ENCODE measurements at regions not wholly inside any gene's neighbourhood (a gene's known extent, or its start where the extent isn't known, plus 50 kb on each side); places are given as distances from the start of the nearest gene placed in this dataset.

GRCh38 chr14:87111126-87111525 is 881.9 kb downstream of the GALC start:
- ATAC-seq (no peak), FAIRE-seq (no peak), DNase-seq (ENCODE audit: low read depth, low spot score) (no peak)
- no peak overlapping the region for H2AFZ ChIP-seq (ENCODE audit: control insufficient read depth, low read depth, low read length)
- H3K79me2 ChIP-seq (ENCODE audit: control insufficient read depth, insufficient read depth, low read length) = no peaks in the 10 kb centered on the region
- ChIA-PET SMC1A (ENCODE audit: uncharacterized antibody, unreplicated experiment) (no interaction called here), CTCF (no interaction called here), RAD21 (ENCODE audit: unreplicated experiment) (no interaction called here), POLR2A (no interaction called here)
- BruUV-seq (replicated peaks) = no TSS peak
- no peak overlapping the region for H3K4me3 ChIP-seq
- H4K20me1 ChIP-seq (ENCODE audit: control insufficient read depth, insufficient read depth) = no peaks in the 10 kb centered on the region
- no peaks in the 10 kb centered on the region for H3K27me3 ChIP-seq (replicated peaks in 1 of 2; ENCODE audit: control insufficient read depth in 2 of 2, insufficient read depth in 2 of 2, low read length in 1 of 2)
- no peaks in the 10 kb centered on the region for H3K9me3 ChIP-seq (replicated peaks; ENCODE audit: control insufficient read depth, insufficient read depth, low read length)
- no peak overlapping the region for H3K9ac ChIP-seq (ENCODE audit: control insufficient read depth, insufficient read depth, low read length)
- 0% methylated on average over 1 of the region's 1 CpG for WGBS (ENCODE audit: insufficient coverage, insufficient replicate concordance, low lambda C conversion rate, missing lambda C conversion rate)
- no peak overlapping the region for H3K27ac ChIP-seq (ENCODE audit: control insufficient read depth, insufficient read depth)
- no peaks in the 10 kb centered on the region for H3K36me3 ChIP-seq (ENCODE audit: control insufficient read depth in 2 of 2, insufficient read depth in 2 of 2, low read length in 1 of 2)
- H3K4me1 ChIP-seq (ENCODE audit: control insufficient read depth, insufficient read depth, low read length) = no peaks in the 10 kb centered on the region
- intact Hi-C loops (cut with micrococcal nuclease; ENCODE audit: unreplicated experiment) (loop anchor here (10.0 kb wide), 1 partner anchor 504 kb away; no protein-coding TSS in a partner anchor), in situ Hi-C loops (cut with MboI) (no loop called here)
- no peak for TF ChIP-seq CREM (IDR thresholded peaks at IDR 0.05; ENCODE audit: low read depth)
- no peak for TF ChIP-seq RAD21 (IDR thresholded peaks at IDR 0.05; ENCODE audit: insufficient read depth, low read depth, low read length)
- TF ChIP-seq PML (IDR thresholded peaks at IDR 0.05; ENCODE audit: low read length) = no peak
- TF ChIP-seq ETV6 (conservative IDR thresholded peaks at IDR 0.05 in 1 of 2, IDR thresholded peaks at IDR 0.05 in 1 of 2; ENCODE audit: borderline replicate concordance in 1 of 2, low read depth in 1 of 2) = no peak
- TF ChIP-seq E2F4 (IDR thresholded peaks at IDR 0.05; ENCODE audit: low read depth, low read length) = no peak
- no peak for TF ChIP-seq EED (IDR thresholded peaks at IDR 0.05; ENCODE audit: low read depth)
- no peak for TF ChIP-seq RBBP5 (conservative IDR thresholded peaks at IDR 0.05)
- TF ChIP-seq ZBED1 (IDR thresholded peaks at IDR 0.05; ENCODE audit: borderline replicate concordance) = no peak
- no peak for TF ChIP-seq TCF12 (IDR thresholded peaks at IDR 0.05; ENCODE audit: low read depth, low read length)
- no peak overlapping the region for H3K4me2 ChIP-seq (ENCODE audit: control insufficient read depth, insufficient read depth)

- ChIA-PET RAD21 (ENCODE audit: unreplicated experiment) (no interaction called here), SMC1A (ENCODE audit: uncharacterized antibody, unreplicated experiment) (no interaction called here), POLR2A (no interaction called here), CTCF (no interaction called here)
- no peak overlapping the region for H3K4me2 ChIP-seq (ENCODE audit: control insufficient read depth, insufficient read depth)
- intact Hi-C loops (cut with micrococcal nuclease; ENCODE audit: unreplicated experiment) (no loop called here), in situ Hi-C loops (cut with MboI) (no loop called here)
- BruUV-seq (replicated peaks) = no TSS peak
- H3K9ac ChIP-seq (ENCODE audit: control insufficient read depth, insufficient read depth, low read length) = no peak overlapping the region
- H3K36me3 ChIP-seq (ENCODE audit: control insufficient read depth in 2 of 2, insufficient read depth in 2 of 2, low read length in 1 of 2) = no peaks in the 10 kb centered on the region
- no peak overlapping the region for H3K27ac ChIP-seq (ENCODE audit: control insufficient read depth, insufficient read depth)
- H4K20me1 ChIP-seq (ENCODE audit: control insufficient read depth, insufficient read depth) = no peaks in the 10 kb centered on the region
- H3K9me3 ChIP-seq (replicated peaks; ENCODE audit: control insufficient read depth, insufficient read depth, low read length) = no peaks in the 10 kb centered on the region
- no peaks in the 10 kb centered on the region for H3K79me2 ChIP-seq (ENCODE audit: control insufficient read depth, insufficient read depth, low read length)
- no peaks in the 10 kb centered on the region for H3K27me3 ChIP-seq (replicated peaks in 1 of 2; ENCODE audit: control insufficient read depth in 2 of 2, insufficient read depth in 2 of 2, low read length in 1 of 2)
- H3K4me3 ChIP-seq = no peak overlapping the region
- H3K4me1 ChIP-seq (ENCODE audit: control insufficient read depth, insufficient read depth, low read length) = no peaks in the 10 kb centered on the region
- 38% methylated on average over 3 of the region's 3 CpGs for WGBS (ENCODE audit: insufficient coverage, insufficient replicate concordance, low lambda C conversion rate, missing lambda C conversion rate)
- no peak for ATAC-seq
- FAIRE-seq = no peak
- TF ChIP-seq ZNF274 (IDR thresholded peaks at IDR 0.05; ENCODE audit: insufficient read depth, insufficient read length) (no peak), POLR2A (IDR thresholded peaks at IDR 0.05; ENCODE audit: low read depth, low read length) (no peak), IKZF2 (IDR thresholded peaks at IDR 0.05) (no peak), EGR1 (IDR thresholded peaks at IDR 0.05; ENCODE audit: borderline replicate concordance in 1 of 2, low read depth in 2 of 2, low read length in 2 of 2) (no peak), POLR2AphosphoS2 (IDR thresholded peaks at IDR 0.05; ENCODE audit: low read depth, low read length) (no peak), ZNF622 (IDR thresholded peaks at IDR 0.05) (no peak), SRF (IDR thresholded peaks at IDR 0.05; ENCODE audit: low read depth in 2 of 2, low read length in 2 of 2) (no peak), IRF5 (IDR thresholded peaks at IDR 0.05; ENCODE audit: borderline replicate concordance) (no peak)
- DNase-seq (ENCODE audit: low read depth, low spot score) = no peak
- H2AFZ ChIP-seq (ENCODE audit: control insufficient read depth, low read depth, low read length) = no peak overlapping the region
These were observed 883.7 kb downstream of the GALC start for GRCh38 chr14:87109271-87109670.
